HepG2 (cell line): ENCODE measurements at regions not wholly inside any gene's neighbourhood (a gene's known extent, or its start where the extent isn't known, plus 50 kb on each side); places are given as distances from the start of the nearest gene placed in this dataset.

ENCODE experiments used
- AKNA ChIP-seq: sonication (generic); formaldehyde crosslinking; IDR thresholded peaks from 2 replicates; pipeline ENCODE4 v1.4.0; 2020; ENCODE audit warnings: missing genetic modification reagents, borderline replicate concordance
- ATF3 ChIP-seq: sonication (generic); formaldehyde crosslinking; IDR thresholded peaks from 2 replicates; pipeline ENCODE4 v1.4.0; 2020; ENCODE audit warnings: missing genetic modification reagents
- ATRX ChIP-seq: sonication (generic); formaldehyde crosslinking; IDR thresholded peaks from 2 replicates; pipeline ENCODE4 v1.4.0; 2020; ENCODE audit warnings: missing genetic modification reagents, borderline replicate concordance
- BATF2 ChIP-seq: sonication (generic); formaldehyde crosslinking; IDR thresholded peaks from 2 replicates; pipeline ENCODE4 v1.8.0; 2022; ENCODE audit warnings: mild to moderate bottlenecking, missing genetic modification reagents, moderate library complexity
- CBX2 ChIP-seq, 2 experiments: fragments of 200-600 bp in 1 of 2; sonication (generic); formaldehyde crosslinking in 1 of 2; IDR thresholded peaks; 2 replicates each; pipeline versions ENCODE4 v1.7.0 to v1.8.1; 2018 to 2022; ENCODE audit warnings: low read depth in 2 of 2, low read length in 1 of 2, mild to moderate bottlenecking in 1 of 2, missing genetic modification reagents in 1 of 2
- HES4 ChIP-seq: sonication (generic); formaldehyde crosslinking; IDR thresholded peaks from 2 replicates; pipeline ENCODE4 v1.9.0; 2021; ENCODE audit warnings: mild to moderate bottlenecking, missing genetic modification reagents, borderline replicate concordance
- KLF16 ChIP-seq, 2 experiments: sonication (generic) in 1 of 2; formaldehyde crosslinking in 1 of 2; IDR thresholded peaks; 2 replicates each; pipeline versions ENCODE4 v1.6.1 to v1.8.0; 2016 to 2023; ENCODE audit warnings: missing genetic modification reagents in 2 of 2, missing compliant biosample characterization in 1 of 2
- RAD51 ChIP-seq: fragments of 450-650 bp; IDR thresholded peaks from 2 replicates; pipeline ENCODE4 v1.6.1; 2016; ENCODE audit warnings: borderline replicate concordance
- RBM39 ChIP-seq: fragments of 200-400 bp; formaldehyde crosslinking; IDR thresholded peaks from one replicate; pipeline ENCODE4 v1.6.1; 2018; ENCODE audit warnings: antibody characterized with exemption, mild to moderate bottlenecking, low read depth, low read length; ENCODE audit not compliant: poor library complexity, severe bottlenecking
- RFX5 ChIP-seq: IDR thresholded peaks from 2 replicates; pipeline ENCODE4 v1.6.1; 2011; ENCODE audit warnings: low read depth, low read length, improper control_type of control experiment
- RFXANK ChIP-seq: IDR thresholded peaks from 2 replicates; pipeline ENCODE4 v1.6.1; 2016
- SOX6 ChIP-seq, 2 experiments: fragments of 450-650 bp in 1 of 2; sonication (generic) in 1 of 2; formaldehyde crosslinking in 1 of 2; IDR thresholded peaks; 2 replicates each; pipeline versions ENCODE4 v1.4.0 to v1.6.1; 2017 to 2020; ENCODE audit warnings: antibody characterized with exemption in 1 of 2, mild to moderate bottlenecking in 1 of 2, missing genetic modification reagents in 1 of 2
- STAG1 ChIP-seq: sonication (generic); formaldehyde crosslinking; IDR thresholded peaks from 2 replicates; pipeline ENCODE4 v1.4.0; 2020; ENCODE audit warnings: missing genetic modification reagents
- STAT6 ChIP-seq: sonication (generic); formaldehyde crosslinking; IDR thresholded peaks from 2 replicates; pipeline ENCODE4 v1.4.0; 2020; ENCODE audit warnings: missing genetic modification reagents, mild to moderate bottlenecking, borderline replicate concordance
- ZNF205 ChIP-seq: IDR thresholded peaks from 2 replicates; pipeline ENCODE4 v1.6.1; 2018; ENCODE audit warnings: missing biosample characterization, missing genetic modification reagents
- ZNF251 ChIP-seq: sonication (generic); formaldehyde crosslinking; IDR thresholded peaks from 2 replicates; pipeline ENCODE4 v1.9.0; 2021; ENCODE audit warnings: mild to moderate bottlenecking, missing genetic modification reagents
- ZNF260 ChIP-seq: sonication (generic); formaldehyde crosslinking; IDR thresholded peaks from 2 replicates; pipeline ENCODE4 v1.4.0; 2020; ENCODE audit warnings: missing genetic modification reagents, low read depth, mild to moderate bottlenecking, borderline replicate concordance
- ZNF274 ChIP-seq: sonication (generic); formaldehyde crosslinking; IDR thresholded peaks from 2 replicates; pipeline ENCODE4 v1.5.1; 2020; ENCODE audit warnings: mild to moderate bottlenecking, missing genetic modification reagents
- ZNF432 ChIP-seq: sonication (generic); formaldehyde crosslinking; IDR thresholded peaks from 2 replicates; pipeline ENCODE4 v1.5.0; 2020; ENCODE audit warnings: missing genetic modification reagents, mild to moderate bottlenecking, borderline replicate concordance
- ZNF841 ChIP-seq: sonication (generic); formaldehyde crosslinking; IDR thresholded peaks from 2 replicates; pipeline ENCODE4 v1.8.1; 2023; ENCODE audit warnings: missing genetic modification reagents, borderline replicate concordance

GRCh38 chr2:238523158-238524110 is 96.7 kb downstream of the ASB1 start (continued):
- no peak for TF ChIP-seq RFXANK (CRISPR knock-in tag)
- TF ChIP-seq RBM39 = no peak
- TF ChIP-seq ZNF432 = no peak
- TF ChIP-seq ZNF205 = 0 out of 2 replicates have a peak, but pooled peaks have one; percentile 46
- TF ChIP-seq CBX2 (IDR thresholded peaks at IDR 0.05; ENCODE audit: low read depth, low read length) = no peak
- no peak for TF ChIP-seq CBX2 (CRISPR knock-in tag; IDR thresholded peaks at IDR 0.05; ENCODE audit: low read depth)
- no peak for TF ChIP-seq RFX5
- no peak for TF ChIP-seq RAD51
- no peak for TF ChIP-seq BATF2 (CRISPR knock-in tag)
- peak in 1 of 2 experiments; percentile 68; a peak in 1 of 4 replicates for TF ChIP-seq KLF16 (CRISPR knock-in tag; IDR thresholded peaks at IDR 0.05)
- TF ChIP-seq ZNF251 (CRISPR knock-in tag) = no peak
- no peak for TF ChIP-seq ATRX (CRISPR knock-in tag)
- TF ChIP-seq HES4 (CRISPR knock-in tag) = no peak
- no peak for TF ChIP-seq AKNA (CRISPR knock-in tag)
- no peak for TF ChIP-seq ZNF841 (CRISPR knock-in tag)
- no peak for TF ChIP-seq ATF3 (CRISPR knock-in tag)
- no peak for TF ChIP-seq SOX6 (IDR thresholded peaks at IDR 0.05)
- TF ChIP-seq SOX6 (CRISPR knock-in tag; IDR thresholded peaks at IDR 0.05) = peak; percentile 96
- no peak for TF ChIP-seq ZNF274 (CRISPR knock-in tag)
- no peak for TF ChIP-seq ZNF260 (CRISPR knock-in tag)
- no peak for TF ChIP-seq STAT6 (CRISPR knock-in tag)
- TF ChIP-seq STAG1 (CRISPR knock-in tag) = peak; percentile 65
